Heart left ventricle (tissue), 13 donors: ENCODE measurements at regions not wholly inside any gene's neighbourhood (a gene's known extent, or its start where the extent isn't known, plus 50 kb on each side); places are given as distances from the start of the nearest gene placed in this dataset.

Source experiments
- CTCF ChIP-seq, 12 donors: fragments of 200-600 bp; sonication (generic) in 4 of 12; IDR thresholded peaks; one replicate each; pipeline versions ENCODE4 v1.5.0 to v1.8.0; 2018 to 2022; ENCODE audit warnings: antibody characterized with exemption in 12 of 12, mild to moderate bottlenecking in 5 of 12
- POLR2A ChIP-seq, 2 donors: fragments of 450-650 bp; IDR thresholded peaks; one replicate each; pipeline ENCODE4 v1.6.1; 2017; ENCODE audit warnings: antibody characterized with exemption in 2 of 2, mild to moderate bottlenecking in 2 of 2, moderate library complexity in 2 of 2
- donor health status: ischemic (EF 13 %, LVEDD 7.1; RV severe dilation, severe dysfunction).
- donor health status: DM: no; HTN: yes; CAD: no.
- donor health status: DM: no; HTN: no; CAD: no.
- donor health status: ischemic (EF 25% LVEDD 6.9; RV normal size, moderate dysfunction).
- donor health status: ischemic (EF 25% LVEDD 5.7; RV mildly dilated, moderate dysfunction).
- donor health status: ischemic (EF 35%, LVEDD 5.7; RV mildly dilated, moderate dysfunction).
- donor health status: nonischemic (EF 11% LVEDD 7.7; RV severe dilation, severe dysfunction).
- donor health status: DM: yes; HTN: yes; CAD: no.
- donor health status: PGD.
- donor health status: ischemic (EF 29% LVEDD 5.4; RV normal size, mild dysfunction).
- donor health status: nonischemic (EF 23%, LVEDD 6.1; RV moderate dilation, normal function).

GRCh38 chrX:68994891-68995255, 166.1 kb downstream of the EFNB1 start:
- TF ChIP-seq POLR2A (IDR thresholded peaks at IDR 0.05) (no peak), CTCF (IDR thresholded peaks at IDR 0.05) (no peak)
